ENCODE measurements at regions not wholly inside any gene's neighbourhood (a gene's known extent, or its start where the extent isn't known, plus 50 kb on each side); places are given as distances from the start of the nearest gene placed in this dataset.
A peak's percentile ranks its signal among the peaks of the same experiment; 100 is the strongest.

DNA sequence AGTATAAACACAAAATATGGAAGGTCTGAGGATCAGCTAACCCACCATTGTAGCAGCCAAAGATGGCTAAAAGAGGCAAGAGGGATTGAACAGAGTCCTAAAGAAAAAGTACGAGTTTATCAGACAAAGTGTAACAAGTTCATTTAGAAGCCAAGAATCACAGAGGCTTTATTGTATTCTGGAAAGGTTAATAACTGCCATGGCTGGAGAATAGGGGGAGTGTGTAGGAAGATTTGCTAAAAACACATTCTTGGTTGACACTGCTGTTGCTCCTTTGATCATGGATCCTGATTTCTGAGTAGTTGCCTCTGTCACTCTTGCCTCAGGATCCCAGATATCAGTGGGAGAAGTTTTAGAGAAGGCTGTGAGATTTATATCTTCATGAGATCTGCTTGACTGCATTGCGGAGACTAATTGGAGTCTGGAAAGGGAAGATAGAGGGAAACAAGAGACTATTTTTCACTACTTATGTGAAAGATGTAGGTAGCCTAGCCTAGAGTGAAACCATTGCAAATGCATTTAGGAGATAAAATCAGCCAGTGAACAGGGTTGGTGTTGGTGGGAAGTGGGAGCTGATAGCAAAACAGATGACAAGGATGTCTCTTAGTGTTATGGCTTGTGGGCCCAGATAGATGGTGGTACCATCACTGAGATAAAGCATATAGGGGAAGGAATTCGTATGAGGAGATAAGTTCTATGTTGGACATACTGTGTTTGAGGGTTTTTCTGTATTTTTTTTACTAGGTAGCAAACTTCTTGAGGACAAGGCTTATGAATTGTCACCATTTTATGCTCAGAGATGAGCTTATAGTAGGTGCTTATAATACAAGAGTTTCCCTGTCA, 402.9 kb upstream of the PDE3A start:
- no peak overlapping the region for H3K4me3 ChIP-seq (ENCODE audit: insufficient read depth, low read depth, low read length)
- no peaks in the 10 kb centered on the region for H3K9me3 ChIP-seq (ENCODE audit: control insufficient read depth, low read length)
- no peaks in the 10 kb centered on the region for H3K27me3 ChIP-seq (ENCODE audit: control insufficient read depth, insufficient read depth, low read length, poor library complexity, severe bottlenecking)
- H3K27ac ChIP-seq (ENCODE audit: insufficient read depth, low read depth, low read length, poor library complexity, severe bottlenecking): no peak overlapping the region
- peaks cover 23% of the 10 kb centered on the region for H3K4me1 ChIP-seq (ENCODE audit: control insufficient read depth, insufficient read depth, low read length)
- WGBS, 2 experiments: 94 to 95% methylated on average over 3 of the region's 3 CpGs
- H3K36me3 ChIP-seq (ENCODE audit: control insufficient read depth, insufficient read depth, low read length): no peaks in the 10 kb centered on the region

GRCh38 chr12:19967001-19967400, 401.3 kb upstream of the PDE3A start:
- H3K27me3 ChIP-seq (ENCODE audit: control insufficient read depth, insufficient read depth, low read length, poor library complexity, severe bottlenecking): no peaks in the 10 kb centered on the region
- H3K27ac ChIP-seq (ENCODE audit: insufficient read depth, low read depth, low read length, poor library complexity, severe bottlenecking): peak overlapping the region; percentile 95
- H3K9me3 ChIP-seq (ENCODE audit: control insufficient read depth, low read length): no peaks in the 10 kb centered on the region
- no peaks in the 10 kb centered on the region for H3K36me3 ChIP-seq (ENCODE audit: control insufficient read depth, insufficient read depth, low read length)
- no peak overlapping the region for H3K4me3 ChIP-seq (ENCODE audit: insufficient read depth, low read depth, low read length)
- 90% methylated on average over 2 to 4 of the region's 4 CpGs for WGBS, 2 experiments
- peaks cover 31% of the 10 kb centered on the region for H3K4me1 ChIP-seq (ENCODE audit: control insufficient read depth, insufficient read depth, low read length)

- peak overlapping the region; percentile 95 for H3K27ac ChIP-seq (ENCODE audit: insufficient read depth, low read depth, low read length, poor library complexity, severe bottlenecking)
- H3K36me3 ChIP-seq (ENCODE audit: control insufficient read depth, insufficient read depth, low read length): no peaks in the 10 kb centered on the region
- H3K4me1 ChIP-seq (ENCODE audit: control insufficient read depth, insufficient read depth, low read length): peaks cover 32% of the 10 kb centered on the region
- no peaks in the 10 kb centered on the region for H3K9me3 ChIP-seq (ENCODE audit: control insufficient read depth, low read length)
- no peaks in the 10 kb centered on the region for H3K27me3 ChIP-seq (ENCODE audit: control insufficient read depth, insufficient read depth, low read length, poor library complexity, severe bottlenecking)
- 32 to 33% methylated on average over 2 of the region's 2 CpGs for WGBS, 2 experiments
- H3K4me3 ChIP-seq (ENCODE audit: insufficient read depth, low read depth, low read length): no peak overlapping the region
Measured at GRCh38 chr12:19967431-19967830, 400.9 kb upstream of the PDE3A start.

- WGBS, 2 experiments: 92 to 94% methylated on average over 1 to 2 of the region's 2 CpGs
- peak overlapping the region; percentile 29 for H3K27ac ChIP-seq (ENCODE audit: insufficient read depth, low read depth, low read length, poor library complexity, severe bottlenecking)
- no peaks in the 10 kb centered on the region for H3K36me3 ChIP-seq (ENCODE audit: control insufficient read depth, insufficient read depth, low read length)
- H3K4me1 ChIP-seq (ENCODE audit: control insufficient read depth, insufficient read depth, low read length): peaks cover 32% of the 10 kb centered on the region
- H3K4me3 ChIP-seq (ENCODE audit: insufficient read depth, low read depth, low read length): no peak overlapping the region
- H3K27me3 ChIP-seq (ENCODE audit: control insufficient read depth, insufficient read depth, low read length, poor library complexity, severe bottlenecking): no peaks in the 10 kb centered on the region
- H3K9me3 ChIP-seq (ENCODE audit: control insufficient read depth, low read length): no peaks in the 10 kb centered on the region
Measured at GRCh38 chr12:19970116-19970515, 398.2 kb upstream of the PDE3A start.

- Histone ChIP-seq H3K4me3 (ENCODE audit: insufficient read depth, low read depth, low read length) (no peak overlapping the region), H3K27ac (ENCODE audit: insufficient read depth, low read depth, low read length, poor library complexity, severe bottlenecking) (peak overlapping the region; percentile 85), H3K4me1 (ENCODE audit: control insufficient read depth, insufficient read depth, low read length) (peaks cover 32% of the 10 kb centered on the region), H3K27me3 (ENCODE audit: control insufficient read depth, insufficient read depth, low read length, poor library complexity, severe bottlenecking) (no peaks in the 10 kb centered on the region), H3K36me3 (ENCODE audit: control insufficient read depth, insufficient read depth, low read length) (no peaks in the 10 kb centered on the region), H3K9me3 (ENCODE audit: control insufficient read depth, low read length) (no peaks in the 10 kb centered on the region)
- 92 to 100% methylated on average over 1 of the region's 1 CpG for WGBS, 2 experiments
Measured at GRCh38 chr12:19970821-19971220, 397.5 kb upstream of the PDE3A start.

DNA sequence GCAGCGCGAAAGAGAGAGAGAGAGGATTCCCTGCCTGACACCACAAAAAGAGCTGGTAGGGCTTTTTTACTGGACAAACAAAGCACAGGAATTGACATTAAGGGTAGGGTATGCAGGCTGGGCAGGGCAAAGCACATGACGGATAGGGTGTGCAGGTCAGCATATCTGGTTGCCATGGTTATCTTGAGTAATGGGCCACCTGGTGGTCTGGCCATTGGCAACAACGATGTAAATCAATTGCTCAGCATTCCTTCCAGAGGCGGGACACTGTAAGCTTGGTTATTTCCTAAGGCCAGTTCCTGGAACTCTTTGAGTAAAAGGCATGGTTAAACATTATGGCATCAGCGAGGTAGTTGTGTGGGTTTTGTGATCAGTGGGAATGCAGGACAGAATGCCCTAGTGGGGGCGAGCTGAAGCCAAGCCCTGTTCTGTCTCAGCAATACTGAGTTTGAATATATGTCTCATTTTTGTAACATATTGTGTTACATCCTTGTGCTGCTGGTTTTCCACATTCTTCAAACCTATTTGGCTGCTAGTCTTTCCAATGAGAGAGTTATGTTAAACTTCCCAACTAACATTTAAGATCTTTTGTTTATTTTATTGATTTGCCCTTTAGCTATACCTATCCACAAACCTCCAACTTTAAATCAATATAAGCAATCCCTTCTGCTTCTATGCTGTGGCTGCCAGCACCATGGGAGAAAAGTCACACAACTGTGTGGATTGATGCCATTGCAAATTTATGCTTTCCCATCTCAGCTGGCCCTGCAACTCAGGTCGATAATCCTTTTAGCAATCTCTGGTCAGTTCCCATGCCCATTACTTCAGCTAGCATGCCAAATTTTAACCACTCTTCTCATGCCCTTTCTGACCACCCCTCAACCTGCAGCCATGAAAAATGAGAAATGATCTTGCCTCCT, 396.7 kb upstream of the PDE3A start:
- Histone ChIP-seq H3K27ac (ENCODE audit: insufficient read depth, low read depth, low read length, poor library complexity, severe bottlenecking) (peak overlapping the region; percentile 85), H3K4me1 (ENCODE audit: control insufficient read depth, insufficient read depth, low read length) (peaks cover 32% of the 10 kb centered on the region), H3K36me3 (ENCODE audit: control insufficient read depth, insufficient read depth, low read length) (no peaks in the 10 kb centered on the region), H3K4me3 (ENCODE audit: insufficient read depth, low read depth, low read length) (no peak overlapping the region), H3K27me3 (ENCODE audit: control insufficient read depth, insufficient read depth, low read length, poor library complexity, severe bottlenecking) (no peaks in the 10 kb centered on the region), H3K9me3 (ENCODE audit: control insufficient read depth, low read length) (no peaks in the 10 kb centered on the region)
- WGBS, 2 experiments: 46 to 57% methylated on average over 8 of the region's 8 CpGs

DNA sequence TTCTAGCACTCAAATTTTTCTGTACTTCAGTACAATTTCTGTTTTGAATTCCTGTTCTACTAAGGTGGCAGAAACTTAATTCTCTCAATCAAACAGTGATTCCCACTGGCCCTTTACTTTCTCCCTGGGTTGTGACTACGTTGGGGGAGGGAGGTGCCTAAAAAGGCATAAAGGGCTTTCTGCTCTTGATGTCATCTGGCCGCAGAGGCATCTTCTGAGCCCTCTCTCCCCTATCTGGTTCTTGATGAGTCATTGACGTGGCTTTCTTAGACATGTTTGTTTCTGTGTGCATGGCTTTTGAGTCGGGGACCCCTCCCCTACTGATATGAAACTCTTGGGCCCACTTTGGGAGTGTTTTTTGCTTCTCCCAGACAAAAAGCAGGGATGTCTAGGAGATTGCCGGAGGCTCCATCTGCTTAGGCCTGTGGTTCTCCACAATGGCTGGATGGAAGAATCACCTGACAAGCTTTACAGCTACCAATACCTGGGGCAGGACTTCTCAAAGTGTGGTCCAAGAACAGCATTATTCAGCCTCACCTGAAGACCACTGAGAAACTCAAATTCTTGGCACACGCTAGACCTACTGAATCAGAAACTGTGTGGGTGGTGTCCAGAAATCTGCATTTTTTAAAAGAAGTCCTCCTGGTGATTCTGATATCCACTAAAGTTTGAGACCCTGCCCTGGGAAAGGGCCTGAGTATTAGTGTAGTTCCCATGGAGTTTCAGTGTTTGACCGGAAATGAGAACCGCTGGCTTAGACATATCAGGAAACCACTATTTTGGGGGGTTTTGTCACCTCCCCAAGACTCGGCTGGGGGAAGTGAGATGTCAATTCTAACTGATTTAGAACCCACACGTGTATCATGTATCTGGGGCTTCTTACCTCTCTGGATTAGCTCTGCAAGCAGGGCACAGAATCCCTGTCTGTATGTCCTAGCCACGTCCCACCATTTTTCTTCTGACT, 395.7 kb upstream of the PDE3A start:
- H3K4me1 ChIP-seq (ENCODE audit: control insufficient read depth, insufficient read depth, low read length): peaks cover 27% of the 10 kb centered on the region
- H3K36me3 ChIP-seq (ENCODE audit: control insufficient read depth, insufficient read depth, low read length): no peaks in the 10 kb centered on the region
- 91 to 93% methylated on average over 10 to 11 of the region's 11 CpGs for WGBS, 2 experiments
- H3K27me3 ChIP-seq (ENCODE audit: control insufficient read depth, insufficient read depth, low read length, poor library complexity, severe bottlenecking): no peaks in the 10 kb centered on the region
- H3K9me3 ChIP-seq (ENCODE audit: control insufficient read depth, low read length): no peaks in the 10 kb centered on the region
- H3K27ac ChIP-seq (ENCODE audit: insufficient read depth, low read depth, low read length, poor library complexity, severe bottlenecking): peak overlapping the region; percentile 80
- no peak overlapping the region for H3K4me3 ChIP-seq (ENCODE audit: insufficient read depth, low read depth, low read length)

- H3K36me3 ChIP-seq (ENCODE audit: control insufficient read depth, insufficient read depth, low read length): no peaks in the 10 kb centered on the region
- H3K4me3 ChIP-seq (ENCODE audit: insufficient read depth, low read depth, low read length): no peak overlapping the region
- H3K9me3 ChIP-seq (ENCODE audit: control insufficient read depth, low read length): no peaks in the 10 kb centered on the region
- H3K4me1 ChIP-seq (ENCODE audit: control insufficient read depth, insufficient read depth, low read length): no peaks in the 10 kb centered on the region
- no peaks in the 10 kb centered on the region for H3K27me3 ChIP-seq (ENCODE audit: control insufficient read depth, insufficient read depth, low read length, poor library complexity, severe bottlenecking)
- H3K27ac ChIP-seq (ENCODE audit: insufficient read depth, low read depth, low read length, poor library complexity, severe bottlenecking): no peak overlapping the region
Measured at GRCh38 chr12:19978193-19978592, 390.1 kb upstream of the PDE3A start.

- Histone ChIP-seq H3K4me3 (ENCODE audit: insufficient read depth, low read depth, low read length) (no peak overlapping the region), H3K27me3 (ENCODE audit: control insufficient read depth, insufficient read depth, low read length, poor library complexity, severe bottlenecking) (no peaks in the 10 kb centered on the region)
- 96 to 98% methylated on average over 3 of the region's 3 CpGs for WGBS, 2 experiments
Measured at GRCh38 chr12:19979584-19979983, 388.8 kb upstream of the PDE3A start.

More at GRCh38 chr12:19979584-19979983, 388.8 kb upstream of the PDE3A start:
- Histone ChIP-seq H3K4me1 (ENCODE audit: control insufficient read depth, insufficient read depth, low read length) (no peaks in the 10 kb centered on the region), H3K36me3 (ENCODE audit: control insufficient read depth, insufficient read depth, low read length) (no peaks in the 10 kb centered on the region), H3K9me3 (ENCODE audit: control insufficient read depth, low read length) (no peaks in the 10 kb centered on the region), H3K27ac (ENCODE audit: insufficient read depth, low read depth, low read length, poor library complexity, severe bottlenecking) (no peak overlapping the region)
